T-cell (primary cell): ENCODE measurements at regions not wholly inside any gene's neighbourhood (a gene's known extent, or its start where the extent isn't known, plus 50 kb on each side); places are given as distances from the start of the nearest gene placed in this dataset.
"Not testable (repeated sequence)": the region's sequence is repeated elsewhere in the genome, so short reads cannot be mapped to it uniquely, and the experiment has no call there.

Experiments used
- ATAC-seq, 4 experiments: fragments of 200-7000 bp in 3 of 4; fragments of 150-1000 bp in 1 of 4; cut with Tn5 transposase; replicated peaks in 1 of 4; 1 replicate in 3 of 4; 2 replicates in 1 of 4; pipeline ENCODE4 v1.10.0; 2021; ENCODE audit warnings: moderate library complexity in 3 of 4, mild to moderate bottlenecking in 2 of 4, moderate number of reproducible peaks in 1 of 4
- CTCF ChIA-PET, 2 donors: fragments of 300-600 bp; sonication (Branson Sonifier 250); formaldehyde crosslinking; loops; one replicate each; lab custom pipeline; 2022; ENCODE audit warnings: antibody characterized with exemption in 2 of 2; lab: Charles Lee
- POLR2A ChIA-PET, 2 donors: fragments of 300-600 bp; sonication (Branson Sonifier 250); formaldehyde crosslinking; loops; one replicate each; lab custom pipeline; 2022; ENCODE audit warnings: antibody characterized with exemption in 2 of 2; lab: Charles Lee
- DNase-seq, 35 experiments: peaks; one replicate each; pipeline versions ENCODE4 v3.0.0 to v3.0.0-alpha.2; 2013 to 2023
- H3K27ac ChIP-seq: one replicate; pipeline ENCODE4 v1.5.1; 2013; ENCODE audit warnings: low read length
- H3K27me3 ChIP-seq, 2 experiments: replicated peaks in 1 of 2; 1 replicate in 1 of 2; 2 replicates in 1 of 2; pipeline versions ENCODE4 v1.6.1 to v1.7.0; 2013; ENCODE audit warnings: low read length in 1 of 2, mixed read lengths in 1 of 2; ENCODE audit not compliant: control insufficient read depth in 2 of 2, insufficient read depth in 2 of 2; ENCODE audit errors: extremely low read depth in 1 of 2
- H3K36me3 ChIP-seq, 2 donors: 1 replicate in 1 of 2; 2 replicates in 1 of 2; pipeline versions ENCODE4 v1.6.1 to v1.7.0; 2013; ENCODE audit warnings: low read length in 1 of 2; ENCODE audit not compliant: control insufficient read depth in 2 of 2, insufficient read depth in 1 of 2; ENCODE audit errors: extremely low read depth in 1 of 2
- H3K4me1 ChIP-seq, 2 experiments: 1 replicate in 1 of 2; 2 replicates in 1 of 2; pipeline versions ENCODE4 v1.6.1 to v1.7.0; 2013; ENCODE audit warnings: low read length in 2 of 2, mixed read lengths in 1 of 2; ENCODE audit not compliant: insufficient read depth in 2 of 2, control insufficient read depth in 1 of 2; ENCODE audit errors: extremely low read depth in 1 of 2
- H3K4me3 ChIP-seq, 2 donors: 1 replicate in 1 of 2; 2 replicates in 1 of 2; pipeline versions ENCODE4 v1.5.1 to v1.7.0; 2013; ENCODE audit warnings: mild to moderate bottlenecking in 2 of 2, low read length in 1 of 2, moderate library complexity in 1 of 2; ENCODE audit not compliant: control insufficient read depth in 1 of 2; ENCODE audit errors: extremely low read depth in 1 of 2
- H3K9me3 ChIP-seq: 2 replicates; pipeline ENCODE4 v1.7.0; 2013
- H3K27ac Mint-ChIP-seq, 2 donors: one replicate each; pipeline ENCODE4 v1.8.0; 2020 to 2021; ENCODE audit warnings: mild to moderate bottlenecking in 2 of 2, mixed read lengths in 2 of 2
- H3K27me3 Mint-ChIP-seq, 2 donors: one replicate each; pipeline ENCODE4 v1.8.0; 2021 to 2022; ENCODE audit warnings: mixed read lengths in 2 of 2
- H3K36me3 Mint-ChIP-seq: one replicate; pipeline ENCODE4 v1.8.0; 2021; ENCODE audit warnings: mixed read lengths
- H3K4me1 Mint-ChIP-seq, 3 donors: one replicate each; pipeline ENCODE4 v1.8.0; 2020 to 2022; ENCODE audit warnings: mixed read lengths in 3 of 3, mild to moderate bottlenecking in 1 of 3
- H3K4me3 Mint-ChIP-seq, 3 donors: one replicate each; pipeline ENCODE4 v1.8.0; 2020 to 2022; ENCODE audit warnings: mild to moderate bottlenecking in 3 of 3, mixed read lengths in 3 of 3, moderate library complexity in 3 of 3
- H3K9me3 Mint-ChIP-seq, 3 donors: one replicate each; pipeline ENCODE4 v1.8.0; 2020 to 2022; ENCODE audit warnings: mixed read lengths in 3 of 3
- WGBS: methylation state at CpG from one replicate; pipeline ENCODE4 v1.1.5; 2013; ENCODE audit warnings: missing lambda C conversion rate; ENCODE audit not compliant: insufficient coverage; 5-methylcytosine and 5-hydroxymethylcytosine counted together

DNA sequence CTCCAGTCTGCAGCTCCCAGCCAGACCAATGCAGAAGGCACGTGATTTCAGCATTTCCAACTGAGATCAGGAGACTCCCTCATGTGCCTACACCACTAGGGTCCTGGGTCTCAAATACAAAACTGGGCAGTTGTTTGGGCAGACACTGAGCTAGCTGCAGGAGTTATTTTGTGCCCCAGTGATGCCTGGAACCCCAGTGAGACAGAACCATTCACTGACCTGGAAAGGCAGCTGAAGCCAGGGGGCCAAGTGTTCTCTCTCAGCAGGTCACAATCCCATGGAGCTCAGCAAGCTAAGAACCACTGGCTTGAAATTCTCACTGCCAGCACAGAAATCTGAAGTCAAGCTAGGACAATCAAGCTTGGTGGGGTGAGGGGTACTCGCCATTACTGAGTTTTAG lies 111.7 kb upstream of the TNFSF4 start:
- Mint-ChIP-seq H3K4me1 (peaks cover 8 to 11% (median 8%) of the 10 kb centered on the region in 3 donors), H3K27me3 (no peaks in the 10 kb centered on the region), H3K27ac (no peak overlapping the region), H3K9me3 (peaks cover 0 to 6% (median 0%) of the 10 kb centered on the region in 3 donors), H3K4me3 (no peak overlapping the region), H3K36me3 (peaks cover 54% of the 10 kb centered on the region)
- Histone ChIP-seq H3K4me1 (no peaks in the 10 kb centered on the region), H3K27me3 (no peaks in the 10 kb centered on the region), H3K4me3 (no peak overlapping the region), H3K9me3 (no peaks in the 10 kb centered on the region), H3K36me3 (no peaks in the 10 kb centered on the region), H3K27ac (no peak overlapping the region)
- DNase-seq (no peak), ATAC-seq (no peak)
- ChIA-PET POLR2A (no interaction called here), CTCF (interaction anchor here in 1 of 2 donors (0.8 kb wide), 1 partner anchor 15 kb away, joined by 3 read pairs; no protein-coding TSS in a partner anchor)
- 100% methylated on average over 1 of the region's 2 CpGs for WGBS

DNA sequence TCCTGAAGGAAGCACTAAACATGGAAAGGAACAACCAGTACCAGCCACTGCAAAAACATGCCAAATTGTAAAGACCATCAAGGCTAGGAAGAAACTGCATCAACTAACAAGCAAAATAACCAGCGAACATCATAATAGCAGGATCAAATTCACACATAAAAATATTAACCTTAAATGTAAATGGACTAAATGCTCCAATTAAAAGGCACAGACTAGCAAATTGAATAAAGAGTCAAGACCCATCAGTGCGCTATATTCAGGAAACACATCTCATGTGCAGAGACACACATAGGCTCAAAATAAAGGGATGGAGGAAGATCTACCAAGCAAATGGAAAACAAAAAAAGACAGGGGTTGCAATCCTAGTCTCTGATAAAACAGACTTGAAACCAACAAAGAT lies 117.2 kb upstream of the TNFSF4 start:
- H3K4me3 Mint-ChIP-seq, H3K4me1 ChIP-seq, H3K27me3 Mint-ChIP-seq, H3K4me1 Mint-ChIP-seq, H3K4me3 ChIP-seq, H3K36me3 ChIP-seq, H3K27ac ChIP-seq, ATAC-seq, POLR2A ChIA-PET, DNase-seq, CTCF ChIA-PET, H3K27ac Mint-ChIP-seq, H3K9me3 ChIP-seq, H3K27me3 ChIP-seq: not testable (repeated sequence)
- peaks cover 38% of the 10 kb centered on the region for H3K36me3 Mint-ChIP-seq
- peaks cover 0 to 13% (median 6%) of the 10 kb centered on the region in 3 donors for H3K9me3 Mint-ChIP-seq
- WGBS = no CpG with 5 or more reads among the region's 2 CpGs

DNA sequence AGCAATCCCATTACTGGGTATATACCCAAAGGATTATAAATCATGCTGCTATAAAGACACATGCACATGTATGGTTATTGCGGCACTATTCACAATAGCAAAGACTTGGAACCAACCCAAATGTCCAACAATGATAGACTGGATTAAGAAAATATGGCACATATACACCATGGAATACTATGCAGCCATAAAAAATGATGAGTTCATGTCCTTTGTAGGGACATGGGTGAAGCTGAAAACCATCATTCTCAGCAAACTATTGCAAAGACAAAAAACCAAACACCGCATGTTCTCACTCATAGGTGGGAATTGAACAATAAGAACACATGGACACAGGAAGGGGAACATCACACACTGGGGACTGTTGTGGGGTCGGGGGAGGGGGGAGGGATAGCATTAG lies 120.9 kb upstream of the TNFSF4 start:
- CTCF ChIA-PET, H3K27me3 ChIP-seq: not testable (repeated sequence)
- no CpG with 5 or more reads among the region's 3 CpGs for WGBS

DNA sequence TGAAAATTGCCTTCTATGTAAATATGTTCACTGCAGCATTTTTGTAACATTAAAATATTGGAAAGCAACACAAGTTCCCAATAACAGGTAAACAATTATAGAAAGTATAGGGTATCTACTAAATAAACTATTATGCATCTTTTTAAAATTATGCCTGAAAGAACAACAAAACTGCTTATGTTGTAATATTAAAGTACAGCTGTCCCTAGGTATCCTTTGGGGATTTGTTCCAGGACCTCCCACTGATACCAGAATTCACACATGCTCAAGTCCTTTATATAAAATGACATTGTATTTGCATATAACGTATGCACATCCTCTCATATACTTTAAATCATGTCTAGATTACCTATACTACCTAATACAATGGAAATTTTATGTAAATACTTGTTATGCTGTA lies 121.8 kb upstream of the TNFSF4 start:
- H3K4me1 Mint-ChIP-seq = peaks cover 12 to 24% (median 16%) of the 10 kb centered on the region in 3 donors
- no peak overlapping the region for H3K4me3 ChIP-seq
- no peaks in the 10 kb centered on the region for H3K27me3 Mint-ChIP-seq
- no peak overlapping the region for H3K27ac Mint-ChIP-seq
- CTCF ChIA-PET = no interaction called here
- peaks cover 0 to 2% of the 10 kb centered on the region in 2 experiments for H3K4me1 ChIP-seq
- H3K27me3 ChIP-seq = no peaks in the 10 kb centered on the region
- no peak overlapping the region for H3K27ac ChIP-seq
- no peaks in the 10 kb centered on the region for H3K36me3 ChIP-seq
- ATAC-seq (no peak), DNase-seq (no peak)
- H3K9me3 ChIP-seq = no peaks in the 10 kb centered on the region
- WGBS = no CpG with 5 or more reads among the region's 1 CpG
- no peak overlapping the region for H3K4me3 Mint-ChIP-seq
- H3K9me3 Mint-ChIP-seq = peaks cover 0 to 6% (median 6%) of the 10 kb centered on the region in 3 donors
- peaks cover 4% of the 10 kb centered on the region for H3K36me3 Mint-ChIP-seq
- POLR2A ChIA-PET = no interaction called here

More for the DNA sequence above, 120.9 kb upstream of the TNFSF4 start:
- H3K36me3 Mint-ChIP-seq, H3K4me3 ChIP-seq, DNase-seq, H3K27ac ChIP-seq, ATAC-seq, H3K4me3 Mint-ChIP-seq, H3K9me3 Mint-ChIP-seq, H3K36me3 ChIP-seq, H3K9me3 ChIP-seq, H3K27ac Mint-ChIP-seq, H3K4me1 ChIP-seq, H3K27me3 Mint-ChIP-seq, POLR2A ChIA-PET: not testable (repeated sequence)
- H3K4me1 Mint-ChIP-seq = peaks cover 12 to 21% (median 16%) of the 10 kb centered on the region in 3 donors

DNA sequence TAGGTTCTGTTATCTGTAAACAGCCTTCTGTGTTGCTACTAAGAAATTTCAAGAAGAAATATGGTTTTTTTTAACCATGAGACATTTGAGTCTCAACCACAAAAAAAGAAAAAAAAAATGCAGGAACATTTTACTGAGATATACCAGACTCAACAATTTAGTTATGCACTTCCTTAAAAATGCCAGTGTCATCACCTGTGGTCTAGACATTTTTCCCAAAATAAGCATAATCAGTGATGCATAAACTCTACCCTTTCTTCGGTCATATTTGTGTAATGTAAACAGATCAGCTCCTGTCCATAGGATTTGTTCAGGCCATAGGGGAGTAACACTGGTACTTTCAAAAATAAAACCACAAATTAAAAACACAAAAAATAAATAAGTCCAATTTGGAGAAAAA lies 122.6 kb upstream of the TNFSF4 start:
- ATAC-seq (no peak), DNase-seq (no peak)
- no peaks in the 10 kb centered on the region for H3K27me3 Mint-ChIP-seq
- peaks cover 4% of the 10 kb centered on the region for H3K36me3 Mint-ChIP-seq
- no peak overlapping the region for H3K27ac Mint-ChIP-seq
- POLR2A ChIA-PET = no interaction called here
- H3K4me1 Mint-ChIP-seq = peaks cover 12 to 24% (median 16%) of the 10 kb centered on the region in 3 donors
- Histone ChIP-seq H3K36me3 (no peaks in the 10 kb centered on the region), H3K9me3 (no peaks in the 10 kb centered on the region), H3K4me3 (no peak overlapping the region), H3K27me3 (no peaks in the 10 kb centered on the region), H3K27ac (no peak overlapping the region), H3K4me1 (peaks cover 0 to 2% of the 10 kb centered on the region in 2 experiments)
- peaks cover 0 to 2% (median 0%) of the 10 kb centered on the region in 3 donors for H3K9me3 Mint-ChIP-seq
- WGBS = no CpG with 5 or more reads among the region's 1 CpG
- CTCF ChIA-PET = no interaction called here
- H3K4me3 Mint-ChIP-seq = no peak overlapping the region

DNA sequence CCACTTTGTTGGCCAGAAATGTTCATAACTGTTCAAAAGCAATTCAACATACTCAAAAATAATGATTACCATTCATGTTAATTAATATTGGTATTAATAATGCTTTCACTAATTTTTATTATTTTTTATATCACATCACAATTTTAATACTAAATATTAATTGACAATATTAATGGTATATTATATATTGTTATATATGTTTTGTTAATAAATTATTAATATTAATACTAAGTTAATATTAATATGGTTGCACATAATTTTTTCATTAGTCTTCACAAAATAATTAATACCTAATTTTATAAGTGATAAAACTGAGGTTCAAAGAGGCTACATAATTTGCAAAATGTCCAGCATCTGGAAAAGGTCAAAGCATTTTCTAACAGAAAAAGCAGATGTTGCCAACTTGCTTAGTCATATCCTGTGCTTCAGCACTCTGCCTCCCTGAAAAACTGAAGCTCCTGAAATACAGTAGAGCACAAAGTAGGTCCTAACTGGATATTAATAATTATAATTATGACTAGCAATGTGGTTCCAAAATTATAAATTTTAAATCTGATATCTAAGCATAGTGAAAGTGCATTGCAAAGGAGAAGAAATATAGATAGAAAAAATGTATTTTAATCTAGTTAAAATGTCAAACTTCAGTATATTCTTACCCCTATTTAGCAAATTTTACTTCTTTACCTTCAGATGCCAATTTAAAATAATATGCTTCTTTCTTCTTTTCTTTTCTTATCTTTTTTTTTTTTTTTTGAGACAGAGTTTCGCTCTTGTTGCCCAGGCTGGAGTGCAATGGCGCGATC lies 123.2 kb upstream of the TNFSF4 start:
- H3K27ac ChIP-seq = no peak overlapping the region
- peaks cover 10% of the 10 kb centered on the region for H3K36me3 Mint-ChIP-seq
- H3K27ac Mint-ChIP-seq = peak overlapping the region in 1 of 2 donors; percentile 88
- H3K4me1 Mint-ChIP-seq = peaks cover 12 to 24% (median 16%) of the 10 kb centered on the region in 3 donors
- ChIA-PET CTCF (no interaction called here), POLR2A (no interaction called here)
- no peaks in the 10 kb centered on the region for H3K36me3 ChIP-seq
- DNase-seq = no peak
- peaks cover 0 to 2% of the 10 kb centered on the region in 2 experiments for H3K4me1 ChIP-seq
- no peaks in the 10 kb centered on the region for H3K27me3 ChIP-seq
- no CpG with 5 or more reads among the region's 3 CpGs for WGBS
- H3K9me3 ChIP-seq = no peaks in the 10 kb centered on the region
- no peak for ATAC-seq
- H3K4me3 ChIP-seq = no peak overlapping the region
- H3K27me3 Mint-ChIP-seq = no peaks in the 10 kb centered on the region
- H3K4me3 Mint-ChIP-seq = peak overlapping the region in 2 of 3 donors; percentile 59 to 61
- peaks cover 0 to 2% (median 0%) of the 10 kb centered on the region in 3 donors for H3K9me3 Mint-ChIP-seq
